Activated CD8-positive, alpha-beta memory T cell treated with anti-CD3 and anti-CD28 coated beads, Interleukin-2, amount 50 U/mL, for 24 hours (primary cell): ENCODE measurements at regions not wholly inside any gene's neighbourhood (a gene's known extent, or its start where the extent isn't known, plus 50 kb on each side); places are given as distances from the start of the nearest gene placed in this dataset.
"Not testable (repeated sequence)": the region's sequence is repeated elsewhere in the genome, so short reads cannot be mapped to it uniquely, and the experiment has no call there.

Experiments
- DNase-seq: peaks from one replicate; pipeline ENCODE4 v3.0.0-alpha.2; 2020; ENCODE audit errors: extremely low read depth

DNA sequence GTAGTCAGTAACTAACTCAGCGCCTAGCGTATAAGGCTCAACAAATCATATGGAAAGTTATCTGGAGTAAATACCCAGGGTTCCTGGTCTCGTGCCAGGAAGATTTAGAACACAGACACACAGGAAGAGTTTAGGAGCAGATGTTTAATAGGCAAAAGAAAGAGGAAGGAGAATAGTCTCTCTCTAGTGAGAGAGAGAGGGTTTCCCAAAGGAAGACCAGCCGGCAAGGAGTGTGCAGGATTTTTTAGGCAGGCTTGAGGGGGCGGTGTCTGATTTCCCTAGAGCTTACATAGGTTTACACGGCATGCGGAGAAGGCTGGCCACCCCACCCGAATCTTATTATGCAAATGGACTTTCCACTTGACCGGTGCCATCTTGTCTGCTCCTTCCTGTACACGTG is 284.0 kb upstream of the FRG1 start:
- no peak for DNase-seq

DNA sequence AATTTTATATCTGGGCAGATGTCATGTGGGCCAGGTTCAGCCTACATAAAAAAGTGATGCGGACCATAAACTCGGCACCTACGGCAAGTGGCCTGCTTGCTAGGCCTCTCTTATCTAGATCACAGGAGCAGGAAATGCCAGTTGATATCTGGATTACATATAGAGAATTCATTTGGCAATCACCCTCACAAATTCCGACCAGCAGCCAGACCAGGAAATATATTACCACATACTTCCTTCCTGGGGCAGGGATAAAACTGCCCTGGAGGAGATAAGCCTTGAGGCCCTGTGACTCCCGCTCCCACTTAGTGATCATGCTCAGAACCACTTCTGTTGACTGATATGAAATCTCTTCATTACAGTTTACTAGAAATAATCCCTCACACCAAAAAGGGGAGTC is 282.4 kb upstream of the FRG1 start:
- DNase-seq: not testable (repeated sequence)

DNA sequence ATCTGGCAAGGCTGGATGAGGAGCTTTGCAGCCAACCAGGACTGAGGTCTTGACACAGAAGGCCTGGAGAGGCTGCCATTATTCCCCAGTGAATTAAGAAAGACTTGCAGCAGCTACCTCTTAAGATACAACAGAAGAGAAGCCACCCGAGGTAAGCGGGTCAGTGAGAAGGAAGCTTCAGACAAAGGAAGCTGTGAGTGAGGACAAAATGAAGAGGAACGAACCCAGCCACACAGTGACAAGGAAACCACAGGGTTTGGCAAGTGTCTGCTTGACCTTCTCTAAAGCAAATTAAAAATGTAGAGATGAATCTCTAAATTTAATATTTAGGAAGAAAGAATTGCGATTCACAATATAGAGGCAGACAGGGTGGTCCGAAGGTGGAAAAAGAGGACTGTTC is 281.8 kb upstream of the FRG1 start:
- not testable (repeated sequence) for DNase-seq

DNA sequence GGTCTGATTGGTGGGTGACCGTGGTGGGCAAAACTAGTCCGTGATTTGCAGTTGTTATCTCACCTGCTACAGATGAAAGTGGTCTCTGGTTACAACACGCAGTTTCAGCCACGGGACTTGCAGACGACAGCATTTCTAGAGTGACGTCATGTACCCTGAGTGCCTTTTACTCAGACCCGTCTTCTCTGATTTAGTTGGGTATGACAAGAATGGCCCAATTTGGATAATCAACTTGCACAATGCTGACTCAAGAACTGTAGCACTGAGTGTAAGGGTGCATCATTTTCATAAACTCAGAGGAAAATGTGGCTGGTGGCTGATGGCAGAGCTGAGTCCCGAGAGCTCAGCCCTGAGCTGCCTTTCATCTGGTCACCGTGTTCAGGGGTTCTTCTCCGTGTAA is 281.4 kb upstream of the FRG1 start:
- DNase-seq: no peak

DNA sequence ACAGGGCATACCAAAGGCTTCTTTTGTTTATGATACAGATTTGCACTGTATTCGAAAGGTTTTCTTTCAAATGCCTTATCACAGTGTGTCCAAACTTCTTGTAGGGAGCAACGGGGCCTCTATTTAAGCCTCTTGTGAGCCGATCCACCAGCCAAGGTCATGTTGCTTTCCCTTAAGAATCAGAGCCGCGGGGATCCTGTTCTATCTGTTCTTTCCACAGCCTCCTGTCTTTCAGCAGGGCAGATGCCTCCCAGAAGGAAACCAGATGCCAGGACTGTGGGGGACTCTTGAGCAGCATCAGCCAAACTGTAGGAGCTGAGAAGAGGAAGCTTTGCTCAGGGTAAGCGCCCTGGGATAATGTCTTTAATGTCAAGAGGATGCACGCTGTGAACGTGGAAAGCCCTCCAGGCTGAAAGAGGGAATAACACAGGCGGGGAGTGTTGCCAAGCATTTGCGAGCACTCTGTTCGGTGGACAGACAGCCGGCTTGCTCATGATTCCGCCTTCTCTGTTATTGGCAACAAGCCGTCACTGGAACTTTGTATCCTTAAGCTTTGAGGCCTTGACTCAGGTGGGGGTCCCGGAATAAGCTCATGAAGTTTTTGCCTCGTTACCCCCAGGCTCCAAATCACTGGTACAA is 279.8 kb upstream of the FRG1 start:
- no peak for DNase-seq

DNA sequence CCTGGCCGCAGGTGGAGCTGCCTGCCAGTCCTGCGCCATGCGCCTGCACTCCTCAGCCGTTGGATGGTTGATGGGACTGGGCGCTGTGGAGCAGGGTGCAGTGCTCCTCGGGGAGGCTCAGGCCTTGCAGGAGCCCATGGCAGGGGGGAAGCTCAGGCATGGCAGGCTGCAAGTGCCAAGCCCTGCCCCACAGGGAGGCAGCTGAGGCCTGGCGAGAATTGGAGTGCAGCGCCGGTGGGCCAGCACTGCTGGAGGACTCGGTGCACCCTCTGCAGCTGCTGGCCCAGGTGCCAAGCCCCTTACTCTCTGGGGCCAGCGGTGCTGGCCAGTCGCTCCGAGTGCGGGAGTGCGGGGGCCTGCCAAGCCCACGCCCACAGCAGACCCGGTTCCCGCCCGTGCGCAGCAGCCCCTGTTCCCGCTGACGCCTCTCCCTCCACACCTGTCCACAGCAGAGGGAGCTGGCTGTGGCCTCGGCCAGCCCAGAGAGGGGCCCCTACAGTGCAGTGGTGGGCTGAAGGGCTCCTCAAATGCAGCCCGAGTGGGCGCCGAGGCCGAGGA is 275.9 kb upstream of the FRG1 start:
- no peak for DNase-seq

DNA sequence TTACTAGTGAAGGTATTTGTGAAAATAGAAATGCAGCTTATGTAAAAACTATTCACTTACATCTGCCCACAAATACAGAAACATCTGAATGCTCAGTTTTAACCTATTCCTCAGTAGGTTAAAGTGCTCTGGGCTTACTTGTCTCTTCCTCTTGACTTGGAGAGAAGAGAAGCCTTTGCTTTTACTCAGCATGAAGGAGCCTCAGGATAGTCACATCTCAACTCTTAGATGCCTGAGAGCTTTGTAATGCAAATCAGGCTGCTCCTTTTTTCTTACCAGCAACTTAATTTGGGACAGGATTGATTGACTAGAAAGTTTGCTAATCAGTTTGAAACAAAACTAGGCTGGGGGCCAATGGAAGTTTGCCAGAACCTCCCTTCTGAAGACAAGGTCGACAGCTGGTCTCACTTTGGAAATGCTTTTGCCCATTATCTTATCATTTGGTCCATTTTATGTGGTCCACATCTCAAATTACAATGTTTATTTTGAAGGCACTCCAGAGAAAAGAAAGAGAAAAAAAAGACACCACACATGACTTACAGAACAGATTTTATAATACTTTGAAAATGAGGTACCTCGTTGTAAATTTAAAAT is 274.9 kb upstream of the FRG1 start:
- not testable (repeated sequence) for DNase-seq

DNA sequence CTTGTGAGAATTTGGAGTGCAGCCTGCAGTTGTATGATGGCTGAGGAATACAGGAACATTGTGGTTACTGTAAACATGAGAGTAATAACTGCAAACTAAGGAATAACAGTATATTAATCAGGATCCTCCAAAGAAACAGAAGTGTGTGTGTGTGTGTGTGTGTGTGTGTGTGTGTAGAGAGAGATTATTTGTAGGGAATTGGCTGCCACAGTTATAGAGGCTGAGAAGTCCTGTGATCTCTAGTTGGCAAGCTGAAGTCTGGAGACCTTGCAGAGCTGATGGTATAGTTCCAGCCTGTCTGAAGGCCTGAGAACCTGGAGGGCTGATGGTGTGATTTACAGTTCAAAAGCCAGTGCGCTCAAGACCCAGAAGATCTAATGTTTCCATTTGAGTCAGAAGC is 273.3 kb upstream of the FRG1 start:
- not testable (repeated sequence) for DNase-seq

DNA sequence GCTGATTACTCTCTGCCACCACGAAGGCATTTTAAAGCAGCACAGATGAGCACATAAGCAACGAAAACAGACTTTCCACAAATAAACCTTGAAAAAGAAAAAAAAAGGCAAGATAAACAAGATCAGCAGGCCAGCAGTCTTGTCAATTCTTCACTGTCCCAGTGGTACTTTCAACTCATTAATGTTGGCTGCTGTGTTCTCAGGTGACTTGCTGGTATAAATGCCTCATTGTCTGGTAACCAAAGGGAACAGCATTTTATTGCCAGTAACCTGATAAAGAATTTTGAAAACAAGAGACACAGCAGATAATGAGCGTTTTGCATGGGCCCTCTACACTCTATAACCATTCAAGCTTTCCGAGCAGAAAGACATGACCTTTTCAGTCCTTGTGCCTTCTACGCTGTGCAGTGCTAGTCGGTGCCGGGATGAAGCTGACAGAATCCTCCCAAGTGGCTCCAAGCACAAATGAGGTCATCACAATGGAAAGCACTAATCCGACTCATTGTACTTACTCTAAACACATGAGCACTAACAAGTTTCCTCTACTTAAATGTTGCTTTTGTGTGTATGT is 242.9 kb upstream of the FRG1 start:
- not testable (repeated sequence) for DNase-seq

DNA sequence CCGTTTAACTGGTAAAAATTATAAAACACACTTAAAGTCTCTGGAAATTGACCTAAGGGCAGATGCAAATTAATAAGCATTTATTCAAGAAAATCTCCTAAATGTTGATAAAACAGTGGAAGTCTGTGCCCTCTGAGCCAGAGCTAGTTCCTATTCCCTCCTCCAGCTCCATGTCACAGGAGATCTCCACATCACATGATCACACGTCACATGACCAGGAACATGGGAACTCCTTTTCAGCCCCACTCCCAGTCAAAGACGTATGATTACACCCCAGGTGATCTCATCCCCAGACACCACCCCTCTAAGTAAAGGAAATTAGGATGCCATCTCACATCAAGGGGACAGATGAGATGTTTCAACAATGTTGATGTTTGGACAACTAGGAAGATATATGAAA is 237.7 kb upstream of the FRG1 start:
- not testable (repeated sequence) for DNase-seq

DNA sequence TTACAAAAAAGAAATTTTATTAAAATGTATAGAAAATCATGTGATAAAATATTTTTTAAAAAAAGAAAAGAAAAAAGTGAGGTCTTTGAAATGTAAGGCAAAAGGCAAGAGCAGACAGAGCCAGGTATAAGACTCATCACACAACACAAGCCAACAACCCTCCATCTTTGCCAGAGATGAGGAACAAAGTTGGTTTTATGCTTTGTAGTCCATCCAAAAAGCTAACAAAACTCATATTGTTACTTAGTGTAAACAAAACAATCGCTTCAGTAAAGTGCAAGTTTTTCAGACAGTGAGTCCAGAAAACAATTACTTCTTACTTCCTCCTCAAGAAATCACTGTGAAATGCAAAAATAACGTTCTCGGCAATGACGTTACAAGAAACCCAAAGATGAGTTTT is 233.9 kb upstream of the FRG1 start:
- DNase-seq: not testable (repeated sequence)

DNA sequence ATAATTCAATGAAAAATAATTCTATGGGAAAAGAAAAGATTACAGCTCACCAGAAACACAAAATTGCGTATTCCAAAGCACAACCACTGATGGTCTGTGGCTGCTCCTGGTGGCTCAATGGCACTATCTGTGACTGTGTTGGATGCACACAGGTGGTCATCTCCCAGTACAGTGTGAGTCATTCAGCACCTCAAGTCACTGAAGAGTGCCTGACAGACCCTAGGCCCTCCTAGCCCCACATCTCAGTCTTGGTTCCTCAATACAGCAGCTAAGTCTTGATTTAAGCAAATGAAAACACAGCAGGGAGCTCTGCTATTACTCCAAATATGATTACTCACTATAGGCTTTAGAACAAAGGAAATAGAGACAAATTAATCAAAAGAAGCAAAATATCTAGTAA is 233.4 kb upstream of the FRG1 start:
- not testable (repeated sequence) for DNase-seq

DNA sequence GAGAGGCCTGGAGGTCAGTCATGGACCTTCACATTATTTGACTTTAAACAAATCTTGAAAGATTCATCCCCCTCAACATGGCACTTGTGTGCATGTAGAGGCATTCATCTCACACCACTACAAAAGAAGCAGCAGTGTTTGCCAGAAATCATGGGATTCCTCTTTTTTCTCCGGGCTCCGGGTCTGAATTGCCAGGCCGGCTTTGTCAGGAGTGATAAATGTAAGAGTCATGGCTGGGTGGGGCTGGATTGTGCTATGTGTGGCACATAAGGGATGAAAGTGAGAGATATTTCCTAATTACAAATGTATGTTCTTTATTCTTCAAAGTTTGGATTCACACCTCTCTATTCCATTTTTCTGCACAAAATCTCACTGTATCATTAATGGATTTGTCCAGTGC is 228.7 kb upstream of the FRG1 start:
- DNase-seq: not testable (repeated sequence)

DNA sequence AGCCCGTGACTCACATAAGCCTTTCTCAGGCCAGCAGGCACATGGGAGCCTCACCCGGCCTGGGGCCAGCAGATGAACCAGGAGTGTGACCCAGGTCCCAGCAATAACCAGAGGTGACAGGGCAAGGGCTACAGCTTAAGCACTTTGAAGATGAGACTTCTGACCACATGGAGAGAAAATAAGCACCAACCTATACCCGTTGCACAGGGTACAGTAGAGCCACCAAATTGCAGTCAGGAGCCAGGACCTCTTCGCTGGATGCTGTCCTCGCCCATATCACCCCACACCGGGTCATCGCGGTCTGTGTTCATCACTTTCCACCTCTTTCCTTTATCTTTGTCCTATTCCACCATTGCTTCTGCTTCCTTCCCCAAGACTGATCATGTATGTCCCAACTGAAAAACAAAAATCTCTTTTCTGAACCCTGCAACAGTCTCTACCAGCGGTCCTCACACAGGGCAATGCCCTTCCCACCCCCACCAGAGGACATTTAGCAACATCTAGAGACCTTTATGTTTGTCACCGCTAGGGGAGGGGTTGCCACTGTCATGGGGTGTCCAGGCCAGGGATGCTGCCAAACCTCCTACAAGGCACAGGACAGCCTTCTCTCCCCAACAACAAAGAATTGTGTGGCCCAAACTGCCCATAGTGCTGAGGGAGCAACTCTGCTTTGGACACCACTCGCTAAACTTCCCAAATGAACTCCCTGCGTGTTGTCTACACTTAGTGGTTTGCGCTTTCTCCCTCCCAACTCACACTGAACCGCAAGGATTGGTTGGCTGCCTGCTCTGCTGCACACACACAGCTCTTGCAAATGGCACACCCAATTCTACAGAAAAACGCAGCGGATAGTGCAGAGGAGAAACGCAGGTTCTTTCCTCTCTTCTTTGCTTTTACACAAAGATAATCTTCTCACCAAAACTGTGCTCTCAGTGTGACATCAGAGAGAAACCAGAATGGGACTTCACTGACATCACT is 219.4 kb upstream of the FRG1 start:
- not testable (repeated sequence) for DNase-seq

DNA sequence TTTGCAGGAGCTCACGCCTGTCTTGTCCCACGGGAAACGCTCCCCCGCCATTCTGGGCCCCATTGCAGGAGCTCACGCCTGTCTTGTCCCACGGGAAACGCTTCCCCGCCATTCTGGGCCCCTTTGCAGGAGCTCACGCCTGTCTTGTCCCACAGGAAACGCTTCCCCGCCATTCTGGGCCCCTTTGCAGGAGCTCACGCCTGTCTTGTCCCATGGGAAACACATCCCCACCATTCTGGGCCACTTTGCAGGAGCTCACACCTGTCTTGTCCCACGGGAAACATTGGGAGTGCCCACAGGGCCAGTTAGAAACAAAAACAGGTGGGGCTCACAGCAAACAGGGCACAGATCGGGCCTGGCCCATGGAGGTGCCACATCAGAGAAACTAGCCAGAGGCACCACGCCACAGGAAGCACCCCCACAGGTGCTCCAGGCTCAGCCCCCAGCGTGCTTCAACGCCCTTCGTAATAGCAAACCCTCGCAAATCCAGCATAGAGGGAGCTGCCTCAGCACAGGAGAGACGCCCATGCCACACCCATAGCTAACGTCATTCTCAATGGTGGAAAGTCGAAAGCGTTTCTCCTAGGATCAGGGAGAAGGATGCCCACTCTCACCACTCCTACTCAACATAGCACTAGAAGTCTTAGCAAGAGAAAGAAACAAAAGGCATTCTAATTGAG is 218.2 kb upstream of the FRG1 start:
- DNase-seq: not testable (repeated sequence)

DNA sequence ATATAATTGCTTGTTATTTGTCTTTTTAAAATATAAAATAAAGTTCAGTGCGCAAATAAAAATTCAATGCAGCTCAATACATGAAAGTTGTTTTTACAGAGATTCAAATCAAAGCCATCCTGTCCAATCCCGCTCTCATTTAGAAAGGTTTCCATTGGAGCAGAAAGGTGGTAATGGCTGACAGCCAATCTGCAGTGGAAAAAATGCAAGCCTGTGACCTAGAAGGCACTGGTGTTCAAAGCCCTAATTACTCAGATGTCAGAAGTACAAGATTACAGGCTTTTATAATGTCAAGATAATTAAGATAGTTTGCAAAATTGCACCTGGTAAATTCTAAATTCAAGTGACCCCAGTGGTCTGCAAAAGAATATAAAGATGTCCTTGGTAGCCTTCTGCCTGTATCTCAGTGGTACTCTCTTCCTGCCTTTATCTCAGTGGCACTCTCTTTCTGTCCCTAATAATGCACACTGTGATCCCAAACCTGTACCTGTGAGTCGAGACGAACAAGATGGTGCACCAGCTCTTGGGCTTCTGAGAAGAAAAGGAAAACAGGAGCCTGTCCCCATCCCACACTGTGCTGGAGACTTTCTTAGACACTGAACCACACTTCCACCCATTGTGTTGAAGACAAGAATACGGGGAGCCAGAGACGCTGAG is 212.6 kb upstream of the FRG1 start:
- not testable (repeated sequence) for DNase-seq

DNA sequence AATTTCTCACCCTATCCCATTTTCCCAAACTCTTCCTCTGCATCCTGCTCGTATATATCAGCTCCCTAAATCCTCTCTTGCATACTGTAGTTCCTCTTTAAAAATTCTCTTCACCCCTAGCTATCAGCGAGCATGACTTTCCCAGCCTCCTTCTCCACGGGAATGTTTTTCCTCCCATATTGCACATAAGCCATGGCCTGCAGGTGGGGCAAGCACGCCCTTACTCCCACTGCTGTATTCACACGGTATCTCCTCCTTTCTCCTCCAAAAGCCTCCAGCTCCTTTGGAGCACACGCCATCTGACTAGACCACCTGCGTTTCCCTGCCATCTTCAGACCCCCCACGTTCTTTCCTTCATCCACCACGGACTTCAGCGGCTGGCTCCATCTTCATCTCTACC is 208.7 kb upstream of the FRG1 start:
- not testable (repeated sequence) for DNase-seq

DNA sequence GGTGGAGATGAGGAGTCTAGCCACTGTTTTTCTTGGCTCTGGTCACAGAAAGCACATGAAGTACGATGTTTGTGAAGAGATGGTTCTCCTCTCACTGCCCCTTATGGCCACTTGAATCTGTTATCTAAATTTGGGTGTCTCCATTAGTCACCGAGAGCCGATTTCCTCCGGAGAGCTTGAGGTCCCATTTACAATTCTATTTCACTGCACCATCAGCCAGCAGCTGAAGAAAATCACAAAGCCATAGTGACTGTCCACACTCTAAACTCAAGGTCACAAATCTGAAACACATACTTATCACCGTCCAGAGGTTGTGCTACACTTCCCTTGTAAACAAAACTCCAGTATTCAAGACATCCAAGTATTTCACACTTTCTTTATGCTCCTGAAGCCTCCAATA is 207.2 kb upstream of the FRG1 start:
- not testable (repeated sequence) for DNase-seq

DNA sequence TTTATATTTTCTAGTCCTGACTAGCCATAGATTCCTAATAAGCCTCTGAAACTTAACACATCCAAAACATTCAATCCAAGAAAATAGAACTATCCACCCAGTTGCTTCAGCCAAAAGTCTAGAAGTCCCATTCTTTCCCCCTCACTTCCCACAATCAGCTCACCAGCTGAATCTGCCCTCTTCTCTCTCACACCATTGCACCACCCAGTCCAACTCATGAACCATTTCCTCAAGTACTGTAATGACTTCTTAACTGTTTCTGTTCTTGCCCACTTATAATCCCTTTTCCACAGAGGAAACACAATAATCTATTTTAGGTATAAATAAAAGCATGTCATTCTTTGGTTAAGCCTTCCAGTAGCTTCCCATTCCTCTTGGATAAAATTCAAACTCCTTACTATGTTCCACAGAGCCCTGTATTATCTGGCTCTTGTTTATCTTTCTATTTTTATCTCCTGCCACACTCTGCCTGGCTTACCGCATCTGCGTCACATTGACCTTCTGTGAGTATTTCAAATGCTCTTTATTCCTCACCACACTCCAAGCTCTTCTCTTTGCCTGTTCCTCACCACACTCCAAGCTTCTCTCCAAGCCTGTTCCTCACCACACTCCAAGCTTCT is 205.9 kb upstream of the FRG1 start:
- not testable (repeated sequence) for DNase-seq

DNA sequence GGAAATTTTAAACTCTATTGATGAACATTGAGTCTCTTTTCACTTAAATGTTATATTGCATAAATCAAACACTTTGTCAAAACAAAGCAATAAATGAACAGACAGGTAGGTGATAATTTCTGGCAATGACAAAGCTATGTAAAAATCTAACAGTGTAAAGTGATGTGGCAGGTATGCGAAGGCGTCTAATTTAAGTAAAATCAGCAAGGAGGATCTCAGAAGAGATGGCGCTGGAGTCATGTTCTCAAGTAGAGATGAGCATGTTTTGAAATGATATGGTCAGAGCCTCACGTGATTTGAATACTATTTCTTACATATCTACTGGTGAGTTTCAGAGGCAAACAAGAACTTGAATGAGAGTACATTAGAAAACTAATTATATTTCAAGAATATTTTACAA is 204.0 kb upstream of the FRG1 start:
- DNase-seq: not testable (repeated sequence)
